ENCODE measurements at regions not wholly inside any gene's neighbourhood (a gene's known extent, or its start where the extent isn't known, plus 50 kb on each side); places are given as distances from the start of the nearest gene placed in this dataset.

DNA sequence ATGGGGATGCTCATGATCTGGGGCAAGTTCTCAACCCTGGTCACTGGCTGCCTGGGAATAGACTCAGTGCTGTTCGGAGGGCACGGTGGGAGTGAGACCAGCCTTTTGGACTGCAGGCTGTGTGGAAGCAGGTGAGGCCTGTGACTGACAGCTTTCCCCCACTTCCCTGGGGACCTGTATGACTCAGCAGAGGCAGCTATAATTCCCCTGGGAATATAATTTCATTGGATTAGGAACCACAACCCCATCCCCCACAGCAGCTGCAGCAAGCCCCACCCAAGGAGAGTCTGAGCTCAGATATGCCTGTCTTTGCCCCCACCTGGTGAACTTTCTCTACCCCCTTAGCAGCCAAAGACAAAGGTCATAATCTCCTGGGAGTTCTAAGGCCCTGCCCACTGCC, 408.6 kb downstream of the PPP3CA start:
- no peak for TF ChIP-seq EP300 (IDR thresholded peaks at IDR 0.05; ENCODE audit: borderline replicate concordance in 1 of 2, low read depth in 1 of 2, low read length in 1 of 2)
- TF ChIP-seq, protein P1, sequence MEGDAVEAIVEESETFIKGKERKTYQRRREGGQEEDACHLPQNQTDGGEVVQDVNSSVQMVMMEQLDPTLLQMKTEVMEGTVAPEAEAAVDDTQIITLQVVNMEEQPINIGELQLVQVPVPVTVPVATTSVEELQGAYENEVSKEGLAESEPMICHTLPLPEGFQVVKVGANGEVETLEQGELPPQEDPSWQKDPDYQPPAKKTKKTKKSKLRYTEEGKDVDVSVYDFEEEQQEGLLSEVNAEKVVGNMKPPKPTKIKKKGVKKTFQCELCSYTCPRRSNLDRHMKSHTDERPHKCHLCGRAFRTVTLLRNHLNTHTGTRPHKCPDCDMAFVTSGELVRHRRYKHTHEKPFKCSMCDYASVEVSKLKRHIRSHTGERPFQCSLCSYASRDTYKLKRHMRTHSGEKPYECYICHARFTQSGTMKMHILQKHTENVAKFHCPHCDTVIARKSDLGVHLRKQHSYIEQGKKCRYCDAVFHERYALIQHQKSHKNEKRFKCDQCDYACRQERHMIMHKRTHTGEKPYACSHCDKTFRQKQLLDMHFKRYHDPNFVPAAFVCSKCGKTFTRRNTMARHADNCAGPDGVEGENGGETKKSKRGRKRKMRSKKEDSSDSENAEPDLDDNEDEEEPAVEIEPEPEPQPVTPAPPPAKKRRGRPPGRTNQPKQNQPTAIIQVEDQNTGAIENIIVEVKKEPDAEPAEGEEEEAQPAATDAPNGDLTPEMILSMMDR (IDR thresholded peaks at IDR 0.05), result no peak
- TF ChIP-seq ELF1 (IDR thresholded peaks at IDR 0.05), result no peak
- TF ChIP-seq TEAD4 (IDR thresholded peaks at IDR 0.05; ENCODE audit: borderline replicate concordance, insufficient read depth), result no peak
- TF ChIP-seq GABPA (IDR thresholded peaks at IDR 0.05; ENCODE audit: low read depth), result no peak
- no peak for TF ChIP-seq YY1 (IDR thresholded peaks at IDR 0.05; ENCODE audit: low read depth)
- TF ChIP-seq MXI1 (IDR thresholded peaks at IDR 0.05; ENCODE audit: low read depth, low read length), result no peak
- no peak for TF ChIP-seq NRF1 (IDR thresholded peaks at IDR 0.05; ENCODE audit: low read depth, low read length)
- no peak for TF ChIP-seq EZH2phosphoT487 (IDR thresholded peaks at IDR 0.05; ENCODE audit: borderline replicate concordance, low read depth)
- TF ChIP-seq NFIC (IDR thresholded peaks at IDR 0.05; ENCODE audit: borderline replicate concordance), result no peak
- TF ChIP-seq SIN3A (IDR thresholded peaks at IDR 0.05; ENCODE audit: borderline replicate concordance, low read depth, low read length), result no peak
- TF ChIP-seq, protein P2, sequence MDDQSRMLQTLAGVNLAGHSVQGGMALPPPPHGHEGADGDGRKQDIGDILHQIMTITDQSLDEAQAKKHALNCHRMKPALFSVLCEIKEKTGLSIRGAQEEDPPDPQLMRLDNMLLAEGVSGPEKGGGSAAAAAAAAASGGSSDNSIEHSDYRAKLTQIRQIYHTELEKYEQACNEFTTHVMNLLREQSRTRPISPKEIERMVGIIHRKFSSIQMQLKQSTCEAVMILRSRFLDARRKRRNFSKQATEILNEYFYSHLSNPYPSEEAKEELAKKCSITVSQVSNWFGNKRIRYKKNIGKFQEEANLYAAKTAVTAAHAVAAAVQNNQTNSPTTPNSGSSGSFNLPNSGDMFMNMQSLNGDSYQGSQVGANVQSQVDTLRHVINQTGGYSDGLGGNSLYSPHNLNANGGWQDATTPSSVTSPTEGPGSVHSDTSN (IDR thresholded peaks at IDR 0.05), result no peak
- TF ChIP-seq, protein P3, sequence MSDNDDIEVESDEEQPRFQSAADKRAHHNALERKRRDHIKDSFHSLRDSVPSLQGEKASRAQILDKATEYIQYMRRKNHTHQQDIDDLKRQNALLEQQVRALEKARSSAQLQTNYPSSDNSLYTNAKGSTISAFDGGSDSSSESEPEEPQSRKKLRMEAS (IDR thresholded peaks at IDR 0.05; ENCODE audit: low read depth), result no peak

Data from SK-N-SH (cell line).